ENCODE measurements at regions not wholly inside any gene's neighbourhood (a gene's known extent, or its start where the extent isn't known, plus 50 kb on each side); places are given as distances from the start of the nearest gene placed in this dataset.

GRCh38 chr6:157772820-157773219 is 50.2 kb upstream of the SNX9 start:
- no peak for DNase-seq (ENCODE audit: low read depth)
